ENCODE measurements at regions not wholly inside any gene's neighbourhood (a gene's known extent, or its start where the extent isn't known, plus 50 kb on each side); places are given as distances from the start of the nearest gene placed in this dataset.

GRCh38 chr5:168209997-168210396 is 81.4 kb upstream of the WWC1 start:
- no peak overlapping the region for H3K4me3 Mint-ChIP-seq
- peaks cover 0 to 5% (median 0%) of the 10 kb centered on the region in 7 donors for H3K9me3 Mint-ChIP-seq
- no peaks in the 10 kb centered on the region for H3K4me1 ChIP-seq (ENCODE audit: control insufficient read depth, insufficient read depth, low read length, poor library complexity, severe bottlenecking)
- ATAC-seq (ENCODE audit: low read depth in 2 of 2) (no peak), DNase-seq (no peak)
- no peak overlapping the region for H3K4me3 ChIP-seq (ENCODE audit: low read depth, low read length)
- peaks cover 4% of the 10 kb centered on the region for H3K27me3 ChIP-seq (ENCODE audit: control insufficient read depth, insufficient read depth, low read length)
- peaks cover 17% of the 10 kb centered on the region for H3K27me3 Mint-ChIP-seq
- no peaks in the 10 kb centered on the region for H3K36me3 ChIP-seq (ENCODE audit: control insufficient read depth, insufficient read depth, low read length)
- no peaks in the 10 kb centered on the region for H3K9me3 ChIP-seq (ENCODE audit: control insufficient read depth in 2 of 2, low read length in 2 of 2)
- H3K27ac Mint-ChIP-seq = no peak overlapping the region
- no peak overlapping the region for H3K27ac ChIP-seq (ENCODE audit: insufficient read depth, low read length, poor library complexity, severe bottlenecking)
- H3K4me1 Mint-ChIP-seq = no peaks in the 10 kb centered on the region
- H3K36me3 Mint-ChIP-seq = no peaks in the 10 kb centered on the region

GRCh38 chr5:168211245-168211644 is 80.2 kb upstream of the WWC1 start:
- H3K36me3 Mint-ChIP-seq = no peaks in the 10 kb centered on the region
- ATAC-seq (ENCODE audit: low read depth in 2 of 2) = no peak

GRCh38 chr5:168211936-168212335 is 79.5 kb upstream of the WWC1 start:
- H3K36me3 ChIP-seq (ENCODE audit: control insufficient read depth, insufficient read depth, low read length) = no peaks in the 10 kb centered on the region
- no peaks in the 10 kb centered on the region for H3K4me1 ChIP-seq (ENCODE audit: control insufficient read depth, insufficient read depth, low read length, poor library complexity, severe bottlenecking)
- DNase-seq (no peak), ATAC-seq (ENCODE audit: low read depth in 2 of 2) (no peak)
- H3K27ac Mint-ChIP-seq = no peak overlapping the region
- H3K4me3 Mint-ChIP-seq = no peak overlapping the region
- H3K27me3 ChIP-seq (ENCODE audit: control insufficient read depth, insufficient read depth, low read length) = peaks cover 4% of the 10 kb centered on the region
- no peaks in the 10 kb centered on the region for H3K9me3 ChIP-seq (ENCODE audit: control insufficient read depth in 2 of 2, low read length in 2 of 2)
- no peaks in the 10 kb centered on the region for H3K36me3 Mint-ChIP-seq
- no peak overlapping the region for H3K4me3 ChIP-seq (ENCODE audit: low read depth, low read length)
- H3K4me1 Mint-ChIP-seq = no peaks in the 10 kb centered on the region
- peaks cover 8% of the 10 kb centered on the region for H3K27me3 Mint-ChIP-seq
- peaks cover 0 to 3% (median 0%) of the 10 kb centered on the region in 7 donors for H3K9me3 Mint-ChIP-seq
- no peak overlapping the region for H3K27ac ChIP-seq (ENCODE audit: insufficient read depth, low read length, poor library complexity, severe bottlenecking)

More at GRCh38 chr5:168211245-168211644, 80.2 kb upstream of the WWC1 start:
- Mint-ChIP-seq H3K27me3 (peaks cover 9% of the 10 kb centered on the region), H3K27ac (no peak overlapping the region), H3K9me3 (peaks cover 0 to 3% (median 0%) of the 10 kb centered on the region in 7 donors), H3K4me3 (no peak overlapping the region), H3K4me1 (no peaks in the 10 kb centered on the region)
- no peak overlapping the region for H3K4me3 ChIP-seq (ENCODE audit: low read depth, low read length)
- H3K4me1 ChIP-seq (ENCODE audit: control insufficient read depth, insufficient read depth, low read length, poor library complexity, severe bottlenecking) = no peaks in the 10 kb centered on the region
- peaks cover 4% of the 10 kb centered on the region for H3K27me3 ChIP-seq (ENCODE audit: control insufficient read depth, insufficient read depth, low read length)
- no peaks in the 10 kb centered on the region for H3K9me3 ChIP-seq (ENCODE audit: control insufficient read depth in 2 of 2, low read length in 2 of 2)
- H3K36me3 ChIP-seq (ENCODE audit: control insufficient read depth, insufficient read depth, low read length) = no peaks in the 10 kb centered on the region
- no peak overlapping the region for H3K27ac ChIP-seq (ENCODE audit: insufficient read depth, low read length, poor library complexity, severe bottlenecking)
- no peak for DNase-seq

- H3K27me3 Mint-ChIP-seq = peaks cover 8% of the 10 kb centered on the region
- H3K27ac ChIP-seq (ENCODE audit: insufficient read depth, low read length, poor library complexity, severe bottlenecking) = no peak overlapping the region
- H3K27me3 ChIP-seq (ENCODE audit: control insufficient read depth, insufficient read depth, low read length) = peaks cover 4% of the 10 kb centered on the region
- DNase-seq = no peak
- no peaks in the 10 kb centered on the region for H3K4me1 ChIP-seq (ENCODE audit: control insufficient read depth, insufficient read depth, low read length, poor library complexity, severe bottlenecking)
- H3K27ac Mint-ChIP-seq = no peak overlapping the region
- no peak overlapping the region for H3K4me3 Mint-ChIP-seq
- ATAC-seq (ENCODE audit: low read depth in 2 of 2) = no peak
- peaks cover 0 to under 1% (median 0%) of the 10 kb centered on the region in 4 donors for H3K4me1 Mint-ChIP-seq
- no peaks in the 10 kb centered on the region for H3K36me3 ChIP-seq (ENCODE audit: control insufficient read depth, insufficient read depth, low read length)
- peaks cover 0 to 3% (median 0%) of the 10 kb centered on the region in 7 donors for H3K9me3 Mint-ChIP-seq
- H3K9me3 ChIP-seq (ENCODE audit: control insufficient read depth in 2 of 2, low read length in 2 of 2) = no peaks in the 10 kb centered on the region
- no peak overlapping the region for H3K4me3 ChIP-seq (ENCODE audit: low read depth, low read length)
- H3K36me3 Mint-ChIP-seq = no peaks in the 10 kb centered on the region
Measured at GRCh38 chr5:168214071-168214470, 77.4 kb upstream of the WWC1 start.

GRCh38 chr5:168214886-168215285 is 76.6 kb upstream of the WWC1 start:
- Histone ChIP-seq H3K27me3 (ENCODE audit: control insufficient read depth, insufficient read depth, low read length) (no peaks in the 10 kb centered on the region), H3K27ac (ENCODE audit: insufficient read depth, low read length, poor library complexity, severe bottlenecking) (no peak overlapping the region), H3K9me3 (ENCODE audit: control insufficient read depth in 2 of 2, low read length in 2 of 2) (no peaks in the 10 kb centered on the region), H3K4me3 (ENCODE audit: low read depth, low read length) (no peak overlapping the region), H3K36me3 (ENCODE audit: control insufficient read depth, insufficient read depth, low read length) (no peaks in the 10 kb centered on the region), H3K4me1 (ENCODE audit: control insufficient read depth, insufficient read depth, low read length, poor library complexity, severe bottlenecking) (no peaks in the 10 kb centered on the region)
- peaks cover 0 to 6% (median 0%) of the 10 kb centered on the region in 4 donors for H3K4me1 Mint-ChIP-seq
- no peak overlapping the region for H3K27ac Mint-ChIP-seq
- H3K36me3 Mint-ChIP-seq = no peaks in the 10 kb centered on the region
- no peak for ATAC-seq (ENCODE audit: low read depth in 2 of 2)
- no peak for DNase-seq
- H3K9me3 Mint-ChIP-seq = peaks cover 0 to 3% (median 0%) of the 10 kb centered on the region in 7 donors
- no peak overlapping the region for H3K4me3 Mint-ChIP-seq
- H3K27me3 Mint-ChIP-seq = peaks cover 5% of the 10 kb centered on the region

- peaks cover 11% of the 10 kb centered on the region for H3K27me3 Mint-ChIP-seq
- Histone ChIP-seq H3K4me1 (ENCODE audit: control insufficient read depth, insufficient read depth, low read length, poor library complexity, severe bottlenecking) (no peaks in the 10 kb centered on the region), H3K27ac (ENCODE audit: insufficient read depth, low read length, poor library complexity, severe bottlenecking) (no peak overlapping the region), H3K9me3 (ENCODE audit: control insufficient read depth in 2 of 2, low read length in 2 of 2) (no peaks in the 10 kb centered on the region), H3K27me3 (ENCODE audit: control insufficient read depth, insufficient read depth, low read length) (no peaks in the 10 kb centered on the region), H3K36me3 (ENCODE audit: control insufficient read depth, insufficient read depth, low read length) (no peaks in the 10 kb centered on the region), H3K4me3 (ENCODE audit: low read depth, low read length) (no peak overlapping the region)
- no peak overlapping the region for H3K4me3 Mint-ChIP-seq
- H3K9me3 Mint-ChIP-seq = no peaks in the 10 kb centered on the region
- no peak for ATAC-seq (ENCODE audit: low read depth in 2 of 2)
- DNase-seq = no peak
- peaks cover 0 to 6% (median 0%) of the 10 kb centered on the region in 4 donors for H3K4me1 Mint-ChIP-seq
- H3K36me3 Mint-ChIP-seq = no peaks in the 10 kb centered on the region
- H3K27ac Mint-ChIP-seq = no peak overlapping the region
Measured at GRCh38 chr5:168215646-168216045, 75.8 kb upstream of the WWC1 start.

- no peaks in the 10 kb centered on the region for H3K36me3 ChIP-seq (ENCODE audit: control insufficient read depth, insufficient read depth, low read length)
- no peaks in the 10 kb centered on the region for H3K27me3 ChIP-seq (ENCODE audit: control insufficient read depth, insufficient read depth, low read length)
- H3K4me3 ChIP-seq (ENCODE audit: low read depth, low read length) = no peak overlapping the region
- H3K4me1 ChIP-seq (ENCODE audit: control insufficient read depth, insufficient read depth, low read length, poor library complexity, severe bottlenecking) = no peaks in the 10 kb centered on the region
- DNase-seq = no peak
- peaks cover 0 to 6% (median 0%) of the 10 kb centered on the region in 4 donors for H3K4me1 Mint-ChIP-seq
- ATAC-seq (ENCODE audit: low read depth in 2 of 2) = no peak
- no peak overlapping the region for H3K27ac ChIP-seq (ENCODE audit: insufficient read depth, low read length, poor library complexity, severe bottlenecking)
- H3K9me3 Mint-ChIP-seq = no peaks in the 10 kb centered on the region
- no peak overlapping the region for H3K27ac Mint-ChIP-seq
- peaks cover 12% of the 10 kb centered on the region for H3K27me3 Mint-ChIP-seq
- H3K36me3 Mint-ChIP-seq = no peaks in the 10 kb centered on the region
- H3K9me3 ChIP-seq (ENCODE audit: control insufficient read depth in 2 of 2, low read length in 2 of 2) = no peaks in the 10 kb centered on the region
- H3K4me3 Mint-ChIP-seq = no peak overlapping the region
Measured at GRCh38 chr5:168216989-168217388, 74.5 kb upstream of the WWC1 start.

GRCh38 chr5:168217497-168217896 is 73.9 kb upstream of the WWC1 start:
- Mint-ChIP-seq H3K27ac (no peak overlapping the region), H3K36me3 (no peaks in the 10 kb centered on the region), H3K9me3 (no peaks in the 10 kb centered on the region), H3K4me1 (peaks cover 0 to 6% (median 0%) of the 10 kb centered on the region in 4 donors), H3K27me3 (peaks cover 12% of the 10 kb centered on the region), H3K4me3 (no peak overlapping the region)
- ATAC-seq (ENCODE audit: low read depth in 2 of 2) (no peak), DNase-seq (no peak)
- no peak overlapping the region for H3K4me3 ChIP-seq (ENCODE audit: low read depth, low read length)
- H3K9me3 ChIP-seq (ENCODE audit: control insufficient read depth in 2 of 2, low read length in 2 of 2) = no peaks in the 10 kb centered on the region
- H3K27me3 ChIP-seq (ENCODE audit: control insufficient read depth, insufficient read depth, low read length) = no peaks in the 10 kb centered on the region
- no peak overlapping the region for H3K27ac ChIP-seq (ENCODE audit: insufficient read depth, low read length, poor library complexity, severe bottlenecking)
- H3K4me1 ChIP-seq (ENCODE audit: control insufficient read depth, insufficient read depth, low read length, poor library complexity, severe bottlenecking) = no peaks in the 10 kb centered on the region
- H3K36me3 ChIP-seq (ENCODE audit: control insufficient read depth, insufficient read depth, low read length) = no peaks in the 10 kb centered on the region
